ENCODE measurements at regions not wholly inside any gene's neighbourhood (a gene's known extent, or its start where the extent isn't known, plus 50 kb on each side); places are given as distances from the start of the nearest gene placed in this dataset.
"Not testable (repeated sequence)": the region's sequence is repeated elsewhere in the genome, so short reads cannot be mapped to it uniquely, and the experiment has no call there.

GRCh38 chr3:147471741-147472140, 62.6 kb downstream of the ZIC1 start:
- DNase-seq (ENCODE audit: low spot score) = no peak

GRCh38 chr3:147472846-147473245, 63.7 kb downstream of the ZIC1 start:
- no peak for DNase-seq (ENCODE audit: low spot score)

- no peak for DNase-seq (ENCODE audit: low spot score)
Observed at GRCh38 chr3:147483145-147483544, 74.0 kb downstream of the ZIC1 start.

GRCh38 chr3:147483578-147483977, 74.4 kb downstream of the ZIC1 start:
- DNase-seq (ENCODE audit: low spot score) = no peak

- DNase-seq (ENCODE audit: low spot score) = no peak
Observed at GRCh38 chr3:147493065-147493464, 83.9 kb downstream of the ZIC1 start.

GRCh38 chr3:147493666-147494065, 84.5 kb downstream of the ZIC1 start:
- DNase-seq (ENCODE audit: low spot score) = peak; percentile 74

GRCh38 chr3:147497286-147497685, 88.1 kb downstream of the ZIC1 start:
- DNase-seq (ENCODE audit: low spot score) = no peak

- DNase-seq (ENCODE audit: low spot score) = no peak
Observed at GRCh38 chr3:147507638-147508286, 98.6 kb downstream of the ZIC1 start.

GRCh38 chr3:147509448-147509847, 100.3 kb downstream of the ZIC1 start:
- DNase-seq (ENCODE audit: low spot score) = no peak

- no peak for DNase-seq (ENCODE audit: low spot score)
Observed at GRCh38 chr3:147513785-147514184, 104.6 kb downstream of the ZIC1 start.

GRCh38 chr3:147514366-147515160, 105.4 kb downstream of the ZIC1 start:
- DNase-seq (ENCODE audit: low spot score) = no peak

GRCh38 chr3:147518465-147518864, 109.3 kb downstream of the ZIC1 start:
- no peak for DNase-seq (ENCODE audit: low spot score)

GRCh38 chr3:147521646-147522045, 112.5 kb downstream of the ZIC1 start:
- DNase-seq (ENCODE audit: low spot score) = no peak

GRCh38 chr3:147522780-147523179, 113.6 kb downstream of the ZIC1 start:
- not testable (repeated sequence) for DNase-seq (ENCODE audit: low spot score)

GRCh38 chr3:147529551-147529950, 120.4 kb downstream of the ZIC1 start:
- DNase-seq (ENCODE audit: low spot score) = no peak

- DNase-seq (ENCODE audit: low spot score) = no peak
Observed at GRCh38 chr3:147538034-147538433, 128.9 kb downstream of the ZIC1 start.

- no peak for DNase-seq (ENCODE audit: low spot score)
Observed at GRCh38 chr3:147540921-147541320, 131.8 kb downstream of the ZIC1 start.

GRCh38 chr3:147544290-147544689, 135.1 kb downstream of the ZIC1 start:
- DNase-seq (ENCODE audit: low spot score) = no peak

- DNase-seq (ENCODE audit: low spot score) = no peak
Observed at GRCh38 chr3:147551491-147551890, 142.3 kb downstream of the ZIC1 start.

GRCh38 chr3:147554332-147554731, 145.2 kb downstream of the ZIC1 start:
- DNase-seq (ENCODE audit: low spot score) = no peak

GRCh38 chr3:147572970-147573340, 163.8 kb downstream of the ZIC1 start:
- no peak for DNase-seq (ENCODE audit: low spot score)

- DNase-seq (ENCODE audit: low spot score) = no peak
Observed at GRCh38 chr3:147574621-147575020, 165.5 kb downstream of the ZIC1 start.

- no peak for DNase-seq (ENCODE audit: low spot score)
Observed at GRCh38 chr3:147575391-147575790, 166.2 kb downstream of the ZIC1 start.
